Islet of Langerhans (tissue), 1 donor: ENCODE measurements at regions not wholly inside any gene's neighbourhood (a gene's known extent, or its start where the extent isn't known, plus 50 kb on each side); places are given as distances from the start of the nearest gene placed in this dataset.
"Not testable (repeated sequence)": the region's sequence is repeated elsewhere in the genome, so short reads cannot be mapped to it uniquely, and the experiment has no call there.

Experiments used
- FAIRE-seq: peaks from one replicate; lab custom pipeline; 2011; peaks lifted over from hg19 to GRCh38; lab: Jason Lieb, UNC

GRCh38 chr14:71240866-71241520 lies 333.7 kb downstream of the PCNX1 start:
- FAIRE-seq = no peak

GRCh38 chr14:71242237-71242748 lies 335.0 kb downstream of the PCNX1 start:
- FAIRE-seq = no peak

GRCh38 chr14:71243697-71244096 lies 336.4 kb downstream of the PCNX1 start:
- no peak for FAIRE-seq

- no peak for FAIRE-seq
Measured at GRCh38 chr14:71244341-71244740, 337.1 kb downstream of the PCNX1 start.

GRCh38 chr14:71245659-71246361 lies 338.6 kb downstream of the PCNX1 start:
- no peak for FAIRE-seq

- no peak for FAIRE-seq
Measured at GRCh38 chr14:71246539-71246938, 339.3 kb downstream of the PCNX1 start.

- no peak for FAIRE-seq
Measured at GRCh38 chr14:71247106-71247505, 339.8 kb downstream of the PCNX1 start.

GRCh38 chr14:71248194-71248593 lies 340.9 kb downstream of the PCNX1 start:
- FAIRE-seq = no peak

- FAIRE-seq = no peak
Measured at GRCh38 chr14:71250347-71250746, 343.1 kb downstream of the PCNX1 start.

GRCh38 chr14:71250791-71251190 lies 343.5 kb downstream of the PCNX1 start:
- FAIRE-seq = no peak

- FAIRE-seq = not testable (repeated sequence)
Measured at GRCh38 chr14:71254091-71254719, 346.9 kb downstream of the PCNX1 start.

GRCh38 chr14:71261206-71261605 lies 353.9 kb downstream of the PCNX1 start:
- no peak for FAIRE-seq

- FAIRE-seq = no peak
Measured at GRCh38 chr14:71262441-71262840, 355.2 kb downstream of the PCNX1 start.

GRCh38 chr14:71264260-71264659 lies 357.0 kb downstream of the PCNX1 start:
- FAIRE-seq = no peak

- no peak for FAIRE-seq
Measured at GRCh38 chr14:71267007-71267513, 359.8 kb downstream of the PCNX1 start.

- no peak for FAIRE-seq
Measured at GRCh38 chr14:71267691-71268090, 360.4 kb downstream of the PCNX1 start.

GRCh38 chr14:71270111-71270510 lies 362.9 kb downstream of the PCNX1 start:
- FAIRE-seq = no peak

- no peak for FAIRE-seq
Measured at GRCh38 chr14:71271166-71271945, 364.1 kb downstream of the PCNX1 start.

- FAIRE-seq = no peak
Measured at GRCh38 chr14:71273366-71273765, 366.1 kb downstream of the PCNX1 start.

GRCh38 chr14:71284048-71284447 lies 376.8 kb downstream of the PCNX1 start:
- FAIRE-seq = no peak

- no peak for FAIRE-seq
Measured at GRCh38 chr14:71286126-71286525, 378.9 kb downstream of the PCNX1 start.

GRCh38 chr14:71287567-71287966 lies 380.3 kb downstream of the PCNX1 start:
- FAIRE-seq = peak; percentile 90
